IPS-NIHi11 (cell line): ENCODE measurements at regions not wholly inside any gene's neighbourhood (a gene's known extent, or its start where the extent isn't known, plus 50 kb on each side); places are given as distances from the start of the nearest gene placed in this dataset.
"Not testable (repeated sequence)": the region's sequence is repeated elsewhere in the genome, so short reads cannot be mapped to it uniquely, and the experiment has no call there.

ENCODE experiments used
- DNase-seq: peaks from one replicate; pipeline ENCODE4 v3.0.0; 2012; ENCODE audit warnings: mixed read lengths, low spot score

DNA sequence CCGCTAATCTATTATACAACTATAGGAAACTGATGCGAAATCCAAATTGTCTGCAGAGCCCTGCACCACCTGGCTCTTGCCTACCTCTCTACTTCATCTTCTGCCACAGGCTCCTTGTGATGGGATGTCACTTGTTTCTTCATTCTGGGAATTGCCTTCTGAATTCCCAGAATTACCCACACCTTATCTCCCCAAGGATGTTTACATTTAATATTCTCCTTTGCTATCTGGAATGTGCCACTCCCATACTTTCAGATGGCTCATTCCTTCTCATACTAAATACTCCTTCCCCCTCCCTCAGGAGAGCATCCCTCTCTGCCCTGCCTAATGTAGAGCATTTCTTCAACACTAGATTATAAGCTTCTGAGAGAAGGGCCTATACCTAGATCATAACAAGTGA lies 573.1 kb downstream of the GALC start:
- DNase-seq, result no peak

DNA sequence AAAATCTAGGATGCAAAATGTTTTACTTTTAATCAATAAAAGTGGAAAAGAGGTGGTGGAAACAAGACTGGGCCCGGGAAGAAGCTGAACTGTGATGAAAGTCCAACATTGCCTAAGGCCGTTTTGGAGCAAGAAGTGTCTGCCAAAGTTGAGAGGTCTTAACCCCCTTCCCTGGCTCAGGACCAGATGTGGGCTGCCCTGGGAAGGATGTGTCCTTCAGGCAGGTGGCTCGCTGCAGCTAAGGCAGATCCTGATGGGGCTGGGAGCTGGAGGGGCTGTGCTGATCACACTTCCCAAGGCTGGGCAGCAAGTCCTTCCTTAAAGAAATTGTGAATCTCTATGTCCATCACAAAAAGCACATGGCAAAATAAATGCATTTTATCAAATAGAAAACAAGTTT lies 581.6 kb downstream of the GALC start:
- no peak for DNase-seq

DNA sequence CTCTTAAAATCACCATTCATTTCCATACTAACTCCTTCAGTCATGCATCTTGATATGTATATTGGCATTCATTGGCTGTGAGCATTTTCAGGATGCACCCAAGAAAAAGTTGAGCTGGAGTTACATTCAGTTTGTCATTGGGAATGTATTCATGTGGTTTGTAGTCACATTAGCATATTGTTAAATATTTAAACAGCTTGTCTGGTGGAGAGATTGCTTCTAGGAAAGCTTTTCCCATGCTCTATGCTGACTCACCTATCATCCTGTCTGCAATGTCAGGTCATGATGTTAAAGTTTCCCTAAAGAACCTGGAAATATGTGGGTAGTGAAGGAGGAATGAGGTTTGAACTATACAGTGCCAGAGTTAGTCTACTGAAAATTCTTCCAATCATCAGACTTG lies 583.6 kb downstream of the GALC start:
- no peak for DNase-seq

DNA sequence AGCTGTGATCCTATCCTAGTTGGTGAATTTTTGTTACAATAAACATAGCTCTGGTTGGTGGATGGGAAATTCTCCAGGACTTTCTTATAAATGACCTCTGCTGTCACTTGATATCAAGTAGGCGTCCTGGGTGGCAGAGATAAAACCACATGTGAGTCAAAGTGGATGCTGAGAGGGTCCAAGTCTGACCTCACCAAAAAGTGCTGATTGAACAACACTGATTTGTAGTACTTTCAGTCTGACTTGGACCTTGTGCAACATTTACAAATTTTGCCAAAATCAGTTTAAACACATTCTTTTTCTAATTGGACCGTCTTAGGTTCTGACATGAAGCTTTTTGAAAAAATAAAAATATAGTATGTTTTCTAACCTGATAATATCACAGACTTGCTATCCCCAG lies 585.6 kb downstream of the GALC start:
- DNase-seq, result no peak

DNA sequence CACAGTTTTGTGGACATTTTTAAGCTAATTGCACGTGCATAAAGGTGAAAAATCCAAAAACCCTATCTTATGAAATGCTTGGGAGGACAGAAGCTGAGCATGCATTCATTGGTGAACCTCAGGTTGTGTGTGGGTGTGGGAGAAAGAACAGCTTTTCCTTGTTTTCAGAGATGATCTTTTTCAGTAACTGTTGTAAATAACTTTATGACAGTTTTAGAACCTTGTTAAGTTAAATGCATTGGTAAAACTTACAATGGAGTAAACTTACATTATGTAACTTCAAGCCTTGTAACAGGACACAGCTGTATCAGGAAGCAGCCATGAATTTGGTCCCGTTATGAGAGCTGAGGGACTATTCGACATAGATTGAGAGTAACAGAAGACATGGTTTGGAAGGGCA lies 587.4 kb downstream of the GALC start:
- no peak for DNase-seq

DNA sequence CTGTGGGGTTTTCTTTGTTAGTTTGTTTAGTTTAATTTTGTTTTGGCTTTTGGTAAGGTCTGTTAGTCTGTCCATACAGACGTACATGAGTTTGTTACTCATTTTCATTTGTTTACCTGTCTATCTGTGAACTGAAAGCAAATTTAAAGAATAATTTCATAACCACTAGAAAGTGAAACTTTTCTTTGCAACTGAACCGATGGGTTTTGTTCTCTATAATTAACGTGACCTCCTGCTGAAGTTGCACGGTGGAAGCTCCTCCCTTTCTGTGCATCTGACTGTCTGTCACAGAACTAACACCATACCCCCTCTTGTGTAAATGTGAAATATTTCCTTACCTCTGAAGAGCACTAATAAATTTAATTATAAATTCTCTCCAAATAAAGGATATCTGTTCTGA lies 595.5 kb downstream of the GALC start:
- DNase-seq, result no peak

DNA sequence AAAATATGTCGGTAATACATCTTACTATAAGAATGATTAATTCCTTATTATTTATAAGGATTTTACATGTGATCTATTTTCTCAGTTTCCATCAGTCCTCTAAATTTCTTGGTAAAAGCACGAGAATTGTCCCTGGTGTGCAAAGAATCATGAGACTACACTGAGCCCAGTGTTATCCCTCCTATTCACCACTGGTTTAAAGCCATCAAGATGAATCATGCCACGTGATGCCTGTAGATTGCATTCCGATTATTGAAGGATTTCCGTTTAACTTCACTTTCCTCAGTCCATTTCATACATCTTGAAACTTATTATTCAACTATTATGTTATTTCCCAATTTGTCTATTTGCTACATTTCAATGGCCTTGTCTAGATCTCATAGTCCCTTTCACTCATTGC lies 601.9 kb downstream of the GALC start:
- no peak for DNase-seq

DNA sequence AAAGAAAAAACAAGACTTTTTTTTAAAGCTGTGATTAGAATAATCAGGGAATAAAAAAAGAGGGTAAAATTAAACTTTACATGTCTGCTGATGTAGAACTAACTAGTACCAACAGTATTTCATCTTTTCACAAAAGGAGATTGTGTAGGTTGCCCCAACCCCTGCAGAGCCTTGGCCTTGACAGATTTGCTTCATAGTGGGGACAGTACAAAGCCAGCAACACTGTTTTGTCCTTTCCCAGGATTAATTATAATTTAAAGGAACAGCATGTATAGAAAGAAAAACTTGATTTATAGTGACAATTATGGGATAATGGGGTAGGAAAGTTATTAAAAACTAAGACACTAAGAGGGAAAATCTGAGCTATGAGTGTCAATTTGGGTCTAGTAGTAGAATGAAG lies 604.0 kb downstream of the GALC start:
- DNase-seq, result no peak

DNA sequence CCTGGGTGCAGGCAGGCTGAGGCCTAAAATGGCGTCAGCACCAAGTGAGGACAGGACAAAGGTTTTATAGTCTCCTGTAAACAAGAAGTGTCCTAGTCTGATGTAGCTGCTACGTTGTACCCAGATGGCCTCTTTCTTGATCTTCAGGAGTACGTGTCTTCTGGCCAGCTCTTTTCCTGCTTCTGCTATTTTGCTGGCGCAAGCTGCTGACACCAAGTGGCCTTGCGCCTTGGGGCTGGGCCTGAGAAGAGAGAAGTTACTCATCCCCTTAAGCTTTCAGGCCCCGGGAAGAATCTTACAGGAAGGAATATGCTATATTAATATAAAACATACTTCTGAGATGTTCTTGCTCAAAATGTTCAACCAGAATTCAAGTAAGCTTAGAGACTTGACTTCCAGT lies 605.2 kb downstream of the GALC start:
- DNase-seq, result no peak

DNA sequence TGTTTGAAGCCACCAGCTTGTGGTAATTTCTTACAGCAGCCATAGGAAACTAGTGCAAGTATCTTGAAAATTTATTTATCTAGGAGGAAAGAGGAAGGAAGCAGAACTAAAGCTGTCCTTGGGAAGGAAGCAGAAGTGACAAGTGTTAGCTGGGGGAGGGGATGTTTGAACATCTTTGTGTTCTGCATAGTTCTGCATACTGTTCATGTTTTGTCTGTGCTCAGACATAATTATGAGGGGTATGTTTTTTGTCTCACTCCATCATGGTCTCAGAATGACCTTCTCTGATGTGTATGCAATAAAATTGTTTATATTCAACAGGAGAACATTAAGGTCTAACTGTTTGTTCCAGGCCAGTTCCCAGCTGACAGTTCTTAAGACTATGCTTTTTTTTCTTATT lies 606.5 kb downstream of the GALC start:
- no peak for DNase-seq

DNA sequence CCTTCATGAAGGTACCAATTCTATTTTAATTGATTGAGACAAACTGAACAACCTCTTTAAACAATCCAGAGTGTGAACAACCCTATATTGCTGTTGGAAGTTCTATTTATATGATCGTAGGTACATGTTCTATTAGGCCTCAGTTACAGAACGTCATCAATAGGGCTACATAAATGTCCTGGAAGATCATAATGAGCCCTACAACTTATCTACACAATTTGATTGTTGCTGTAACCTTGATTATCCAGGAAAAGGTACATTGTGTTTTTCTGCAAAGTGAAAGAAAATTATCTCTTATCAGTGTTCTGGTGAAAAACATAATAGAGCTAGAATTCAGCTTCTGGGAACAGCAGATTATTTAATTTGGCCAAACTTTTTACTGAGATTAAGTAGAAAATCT lies 612.9 kb downstream of the GALC start:
- no peak for DNase-seq

DNA sequence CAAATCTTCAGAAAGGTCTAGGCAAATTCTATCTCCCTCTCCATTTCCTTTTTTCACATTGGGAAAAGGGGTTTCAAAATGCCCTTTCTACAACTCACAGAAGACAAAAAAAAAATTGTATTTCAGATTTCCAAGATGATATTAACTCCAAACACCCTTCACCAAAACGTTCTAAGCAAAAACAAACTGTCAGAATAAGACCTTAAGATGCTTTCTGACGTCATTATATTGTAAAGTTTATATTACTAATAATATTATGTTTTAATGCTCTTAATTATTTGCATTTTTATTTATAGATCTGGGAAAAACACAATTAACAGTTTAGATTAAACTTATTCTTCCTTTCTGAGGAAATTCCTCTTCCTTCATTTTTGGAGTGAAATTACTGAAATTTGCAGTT lies 624.2 kb downstream of the GALC start:
- no peak for DNase-seq

DNA sequence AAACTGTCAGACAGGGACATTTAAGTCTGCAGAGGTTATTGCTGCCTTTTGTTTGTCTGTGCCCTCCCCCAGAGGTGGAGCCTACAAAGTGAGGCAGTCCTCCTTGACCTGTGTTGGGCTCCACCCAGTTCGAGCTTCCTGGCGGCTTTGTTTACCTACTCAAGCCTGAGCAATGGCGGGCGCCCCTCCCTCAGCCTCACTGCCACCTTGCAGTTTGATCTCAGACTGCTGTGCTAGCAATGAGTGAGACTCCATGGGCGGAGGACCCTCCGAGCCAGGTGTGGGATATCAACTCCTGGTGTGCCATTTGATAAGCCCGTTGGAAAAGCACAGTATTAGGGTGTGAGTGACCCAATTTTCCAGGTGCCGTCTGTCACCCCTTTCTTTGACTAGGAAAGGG lies 632.7 kb downstream of the GALC start:
- not testable (repeated sequence) for DNase-seq

DNA sequence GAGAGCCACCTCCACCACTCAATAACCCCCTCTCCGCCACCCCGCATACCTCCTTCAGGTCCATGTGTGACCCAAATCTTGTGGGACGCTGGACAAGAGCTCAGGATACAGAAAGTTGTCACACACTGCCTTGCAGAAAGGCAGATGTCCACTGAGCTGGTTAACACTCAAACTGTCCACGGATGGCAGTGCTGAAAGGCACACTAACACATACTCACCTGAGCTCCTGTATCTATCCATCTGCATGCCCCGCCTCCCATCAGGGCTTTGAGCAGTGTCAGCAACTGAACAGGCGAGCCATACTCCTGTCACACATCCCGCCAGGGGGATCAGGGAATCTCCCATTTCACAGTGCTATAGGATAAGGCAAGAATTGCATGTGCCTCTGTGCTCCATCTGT lies 642.0 kb downstream of the GALC start:
- DNase-seq, result peak; percentile 15

DNA sequence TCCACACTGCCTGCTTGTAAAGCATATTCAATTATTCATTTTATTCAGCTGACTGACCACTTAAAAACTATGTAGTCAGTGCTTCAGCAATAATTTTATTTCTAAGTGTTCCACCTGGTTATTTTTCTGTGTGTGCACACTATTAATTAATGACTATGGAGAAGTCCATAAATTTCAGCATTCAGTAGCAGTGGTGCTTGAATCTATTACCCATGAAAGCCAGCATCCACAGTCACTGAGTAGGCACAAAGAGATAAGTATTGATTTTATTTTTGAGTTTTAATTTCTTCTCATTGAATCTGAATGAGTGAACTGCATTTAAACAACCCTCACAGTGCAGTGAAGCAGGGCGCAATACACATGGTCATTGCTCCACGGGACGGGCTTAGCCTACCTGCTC lies 643.1 kb downstream of the GALC start:
- no peak for DNase-seq

DNA sequence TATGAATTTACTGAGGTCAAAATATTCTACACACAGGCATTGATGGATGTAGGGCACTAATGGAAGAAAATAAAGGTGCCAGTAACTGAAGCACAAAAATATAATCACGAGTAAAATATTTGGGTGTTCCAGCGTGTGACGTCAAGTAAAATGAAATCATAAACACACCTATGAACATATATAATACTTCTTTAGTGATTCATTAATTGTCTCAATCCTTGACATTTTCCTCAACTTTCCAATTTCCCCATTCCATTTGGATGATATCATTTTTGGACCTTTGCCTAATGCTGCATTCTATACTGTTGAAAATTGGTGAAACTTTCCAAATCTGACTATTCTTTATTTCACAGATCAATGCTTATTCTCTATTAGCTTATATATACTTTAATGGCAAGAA lies 649.3 kb downstream of the GALC start:
- no peak for DNase-seq

DNA sequence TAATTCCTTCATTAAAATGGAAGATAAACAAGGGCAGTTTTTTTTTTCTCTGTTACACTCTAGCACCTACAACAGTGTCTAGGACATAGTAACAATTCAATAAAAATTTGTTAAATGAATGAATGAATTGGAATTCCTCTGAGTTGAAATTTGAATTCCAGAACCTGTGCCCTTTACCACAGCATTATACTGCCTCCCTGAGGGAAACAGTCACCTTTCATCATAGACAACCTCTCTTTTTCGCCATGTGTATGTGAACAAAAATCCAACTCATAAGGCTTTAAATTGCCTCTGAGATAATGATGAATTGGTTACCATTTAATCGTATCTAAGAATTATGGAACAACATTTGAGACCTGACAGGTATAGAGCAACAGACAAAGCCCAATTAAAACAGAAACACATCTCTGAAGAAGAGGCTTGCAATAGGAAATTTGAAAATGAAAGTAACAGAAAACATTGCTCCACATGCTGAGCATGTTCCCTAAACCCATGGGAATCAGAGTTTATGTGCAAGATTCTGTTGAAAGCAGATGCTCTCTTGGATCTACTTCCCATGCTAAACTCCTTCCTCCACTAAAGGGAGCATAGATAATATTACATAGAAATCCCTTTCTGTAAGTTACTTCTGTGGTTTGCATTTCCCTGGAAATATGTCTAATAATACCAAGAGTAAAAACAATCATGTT lies 657.8 kb downstream of the GALC start:
- DNase-seq, result no peak

DNA sequence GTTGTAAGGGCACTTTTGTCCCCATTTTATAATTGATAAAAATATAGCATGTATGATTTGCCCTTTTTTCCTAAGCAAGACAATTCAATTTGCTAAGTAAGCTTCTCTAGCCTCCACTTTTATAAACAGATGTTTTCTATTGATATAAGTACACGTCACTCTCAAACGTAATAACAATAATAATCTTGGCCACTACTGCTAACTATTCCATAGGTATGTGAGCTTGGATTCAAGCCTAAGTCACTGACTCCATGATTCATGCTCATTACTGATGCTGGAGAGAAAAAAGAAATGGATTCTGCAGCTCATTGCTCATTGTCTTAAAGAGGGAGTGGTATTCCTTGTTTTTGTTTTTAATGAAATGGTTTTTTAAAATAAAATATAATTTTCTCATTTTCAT lies 661.0 kb downstream of the GALC start:
- DNase-seq, result no peak

DNA sequence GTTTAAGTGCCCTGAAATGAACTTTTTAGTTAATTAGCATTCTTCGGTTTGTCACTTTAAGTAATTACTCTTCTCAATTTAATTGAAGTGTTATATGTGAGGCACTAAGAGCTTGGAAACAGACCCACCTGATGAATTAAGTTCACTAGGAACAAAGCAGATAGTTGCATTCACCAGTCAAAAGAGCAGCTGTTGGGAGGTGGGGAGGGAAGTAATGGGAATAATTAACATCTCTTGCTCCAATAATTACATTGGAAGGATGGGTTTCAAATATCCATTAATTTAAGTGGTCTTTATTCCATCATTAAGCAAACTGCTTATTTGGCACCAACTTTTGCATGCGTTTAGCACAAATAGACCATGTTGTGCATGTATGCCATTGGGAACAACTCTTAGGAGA lies 667.2 kb downstream of the GALC start:
- DNase-seq, result no peak

DNA sequence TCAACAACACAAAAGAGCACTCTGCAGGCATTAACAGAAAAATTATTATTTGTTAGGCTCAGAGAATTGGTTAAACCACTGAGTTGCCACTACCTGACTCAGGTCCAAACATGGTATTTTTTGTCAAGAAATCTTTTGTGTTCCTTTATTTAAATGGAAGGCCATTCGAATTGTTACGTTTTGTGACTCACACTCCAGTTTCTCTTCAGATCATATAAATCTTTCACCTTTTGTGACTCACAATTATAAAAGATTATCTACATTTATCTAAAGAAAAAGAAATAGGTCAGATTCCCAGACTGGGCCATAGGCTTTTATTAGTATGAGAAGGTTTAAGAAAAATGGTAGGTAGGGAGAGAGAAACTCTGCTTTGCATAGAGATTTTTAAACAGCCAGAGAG lies 669.8 kb downstream of the GALC start:
- DNase-seq, result no peak

DNA sequence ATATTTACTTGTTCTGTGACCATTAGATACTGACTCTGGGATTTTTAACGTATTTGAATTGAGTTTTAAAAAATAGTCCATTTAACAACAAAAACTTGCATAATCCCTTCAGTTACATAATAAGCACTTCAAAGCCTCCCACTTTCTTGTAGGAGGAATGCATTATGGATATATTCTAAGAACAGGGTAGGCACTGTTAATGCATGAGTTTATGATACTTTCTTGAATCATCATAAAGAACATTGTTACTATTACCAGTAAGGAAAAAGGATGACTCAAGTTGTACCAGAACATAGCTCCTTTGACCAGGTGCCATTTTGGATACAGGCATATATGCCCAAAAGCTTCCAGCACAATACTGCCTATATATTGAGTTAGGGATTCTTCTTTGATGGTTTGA lies 671.4 kb downstream of the GALC start:
- DNase-seq, result no peak

DNA sequence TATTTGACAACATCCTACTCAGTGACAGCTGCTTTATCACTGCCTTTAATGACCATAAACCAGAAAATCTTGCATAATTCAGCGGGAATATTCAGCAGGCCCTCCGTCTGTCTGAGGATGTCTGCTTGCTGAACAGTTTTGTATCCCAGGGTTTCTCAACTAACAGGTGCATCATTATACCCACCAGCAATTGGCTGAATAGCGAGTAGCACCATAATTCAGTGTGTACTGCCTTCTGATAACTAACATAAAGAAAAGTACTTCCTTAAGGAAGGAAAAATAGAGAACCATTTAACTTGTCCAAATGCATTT lies 680.1 kb downstream of the GALC start:
- DNase-seq, result no peak

DNA sequence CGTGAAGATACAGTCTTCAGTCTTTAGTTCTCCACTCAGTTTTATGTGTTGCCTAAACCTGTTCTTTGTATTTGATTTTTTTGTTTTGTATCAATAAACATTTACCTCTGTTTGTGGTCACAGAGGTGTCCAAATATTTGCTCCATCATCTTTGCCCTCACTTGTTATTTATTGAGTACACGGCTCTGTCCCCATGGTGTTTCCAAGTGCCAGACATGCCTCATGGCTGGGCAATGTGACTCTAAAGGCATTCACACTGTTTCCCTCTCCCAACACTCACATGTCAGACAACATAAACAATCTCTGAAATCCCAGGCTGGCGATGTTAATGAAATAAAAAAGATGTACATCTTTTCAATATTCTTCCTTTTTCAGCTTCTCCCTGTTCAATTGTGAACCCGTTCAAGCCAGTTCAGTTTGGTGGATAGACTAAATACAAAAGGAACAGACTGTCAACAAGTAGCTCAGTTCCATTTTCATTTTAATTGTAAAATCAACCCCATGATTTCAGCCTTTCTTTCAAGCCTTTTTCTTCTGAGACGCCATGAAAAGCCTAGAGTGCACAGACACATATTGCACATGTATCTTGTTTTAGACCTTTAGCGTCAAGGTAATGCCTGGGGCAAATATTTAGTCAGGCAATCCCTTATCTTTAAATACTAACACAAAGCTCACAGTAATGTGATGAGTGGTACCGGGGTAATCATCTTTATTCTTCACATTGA lies 680.7 kb downstream of the GALC start:
- no peak for DNase-seq

DNA sequence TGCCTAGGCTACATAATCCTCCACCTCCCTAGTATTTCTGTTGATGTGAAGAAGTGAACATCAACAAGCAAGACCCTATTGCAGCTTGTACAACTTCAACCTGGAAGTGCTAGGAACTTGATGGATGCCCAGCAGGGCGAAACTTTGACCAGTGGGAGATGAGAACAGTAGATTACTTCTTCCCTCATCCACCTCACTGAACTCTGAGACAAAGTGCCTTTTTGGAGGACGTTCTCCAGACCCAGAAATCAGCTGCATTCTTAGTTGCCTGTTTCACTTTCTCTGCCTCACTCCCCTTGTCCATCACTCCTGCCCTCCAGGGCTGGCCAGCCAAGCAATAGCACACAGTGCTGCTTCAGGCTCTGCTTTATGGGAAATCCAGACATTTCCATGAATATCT lies 683.4 kb downstream of the GALC start:
- DNase-seq, result no peak
